ENCODE measurements at regions not wholly inside any gene's neighbourhood (a gene's known extent, or its start where the extent isn't known, plus 50 kb on each side); places are given as distances from the start of the nearest gene placed in this dataset.

DNA sequence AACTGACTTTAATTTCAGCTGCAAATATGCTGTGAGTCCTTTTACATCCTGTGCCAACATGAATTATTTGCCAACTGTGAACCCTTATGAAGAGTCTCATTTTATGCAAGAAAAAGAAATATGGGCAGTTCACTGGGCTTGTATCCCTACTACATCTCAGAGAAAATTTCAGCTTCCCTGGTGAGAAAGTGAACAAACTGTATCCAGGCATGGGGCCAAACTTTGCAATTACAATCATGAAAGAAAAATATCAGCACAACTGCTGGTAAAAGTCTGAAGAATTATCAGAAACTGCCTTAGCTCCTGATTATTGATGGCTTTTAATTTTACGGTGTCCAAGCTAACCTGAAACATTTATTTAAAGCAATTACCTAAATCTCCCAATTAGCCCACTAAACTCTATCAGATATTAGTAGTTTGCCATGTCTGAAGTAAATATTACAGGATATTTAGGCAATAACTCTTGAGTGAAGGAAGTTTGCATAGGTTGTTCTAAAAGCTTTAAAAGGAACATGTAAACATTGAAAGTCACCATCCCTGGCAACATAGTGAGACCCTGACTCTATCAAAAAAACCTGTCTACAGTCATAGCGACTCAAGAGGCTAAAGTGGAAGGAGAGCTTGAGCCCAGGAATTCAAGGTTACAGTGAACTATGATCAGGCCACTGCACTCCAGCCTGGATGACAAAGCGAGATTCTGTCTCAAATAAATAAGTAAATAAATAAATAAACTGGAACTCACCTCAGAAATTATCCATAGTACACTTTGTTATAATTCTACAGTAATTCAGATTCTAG lies 83.9 kb upstream of the HCN1 start:
- no peak for ATAC-seq

More for the DNA sequence above, 83.9 kb upstream of the HCN1 start:
- Histone ChIP-seq H3K4me1 (ENCODE audit: insufficient read depth, low read length) (no peaks in the 10 kb centered on the region), H2AFZ (ENCODE audit: low read length) (no peak overlapping the region), H3K4me2 (ENCODE audit: low read depth, low read length) (no peak overlapping the region), H3K9ac (ENCODE audit: insufficient read depth, low read depth, low read length) (no peak overlapping the region), H3K36me3 (replicated peaks in 1 of 2; ENCODE audit: control insufficient read depth in 1 of 2, insufficient read depth in 2 of 2, low read length in 2 of 2) (no peaks in the 10 kb centered on the region), H3K9me3 (ENCODE audit: low read length) (peaks cover 85% of the 10 kb centered on the region), H3K4me3 (replicated peaks in 1 of 3; ENCODE audit: insufficient read depth in 1 of 3, low read depth in 2 of 3, low read length in 3 of 3) (no peak overlapping the region), H3K27me3 (ENCODE audit: control insufficient read depth in 1 of 2, insufficient read depth in 2 of 2, low read length in 2 of 2) (no peaks in the 10 kb centered on the region), H3K79me2 (ENCODE audit: insufficient read depth, low read length) (no peaks in the 10 kb centered on the region), H4K20me1 (ENCODE audit: insufficient read depth, low read length) (no peaks in the 10 kb centered on the region), H3K27ac (ENCODE audit: extremely low read length, insufficient read depth, low read length) (no peak overlapping the region)
- POLR2A ChIA-PET: no interaction called here
- intact Hi-C loops (cut with micrococcal nuclease; ENCODE audit: unreplicated experiment) (no loop called here), in situ Hi-C loops (cut with HindIII; ENCODE audit: extremely low pct_ligation_motif_present, low pct_unique_long_range_greater_than_20kb) (no loop called here)
- DNase-seq (ENCODE audit: low spot score) (no peak), FAIRE-seq (no peak)
- BruUV-seq (replicated peaks): no TSS peak
- CTCF ChIA-PET (ENCODE audit: low intra/inter-chr PET ratio, low total read pairs): no interaction called here
- TF ChIP-seq, protein P1, sequence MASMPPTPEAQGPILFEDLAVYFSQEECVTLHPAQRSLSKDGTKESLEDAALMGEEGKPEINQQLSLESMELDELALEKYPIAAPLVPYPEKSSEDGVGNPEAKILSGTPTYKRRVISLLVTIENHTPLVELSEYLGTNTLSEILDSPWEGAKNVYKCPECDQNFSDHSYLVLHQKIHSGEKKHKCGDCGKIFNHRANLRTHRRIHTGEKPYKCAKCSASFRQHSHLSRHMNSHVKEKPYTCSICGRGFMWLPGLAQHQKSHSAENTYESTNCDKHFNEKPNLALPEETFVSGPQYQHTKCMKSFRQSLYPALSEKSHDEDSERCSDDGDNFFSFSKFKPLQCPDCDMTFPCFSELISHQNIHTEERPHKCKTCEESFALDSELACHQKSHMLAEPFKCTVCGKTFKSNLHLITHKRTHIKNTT (CRISPR knock-in tag; IDR thresholded peaks at IDR 0.05): no peak
- no peak for TF ChIP-seq ZNF775 (CRISPR knock-in tag; IDR thresholded peaks at IDR 0.05; ENCODE audit: borderline replicate concordance)
- TF ChIP-seq PHF21A (CRISPR knock-in tag; IDR thresholded peaks at IDR 0.05): no peak
- TF ChIP-seq SP2 (CRISPR knock-in tag; IDR thresholded peaks at IDR 0.05): no peak
- TF ChIP-seq ZNF3 (CRISPR knock-in tag; IDR thresholded peaks at IDR 0.05): no peak
- no peak for TF ChIP-seq CENPT (CRISPR knock-in tag; IDR thresholded peaks at IDR 0.05; ENCODE audit: low read depth)
- TF ChIP-seq ZNF124 (CRISPR knock-in tag; IDR thresholded peaks at IDR 0.05): no peak
- TF ChIP-seq PHF5A (CRISPR knock-in tag; IDR thresholded peaks at IDR 0.05; ENCODE audit: low read depth, unreplicated experiment): no peak
- no peak for TF ChIP-seq ZNF841 (CRISPR knock-in tag; IDR thresholded peaks at IDR 0.05; ENCODE audit: borderline replicate concordance)
- no peak for TF ChIP-seq ZNF512B (CRISPR knock-in tag; IDR thresholded peaks at IDR 0.05; ENCODE audit: borderline replicate concordance)
- no peak for TF ChIP-seq ZNF234 (CRISPR knock-in tag; conservative IDR thresholded peaks at IDR 0.05)
- no peak for TF ChIP-seq PTBP1 (IDR thresholded peaks at IDR 0.05; ENCODE audit: low read depth, low read length, poor library complexity, severe bottlenecking)
- WGBS (ENCODE audit: low lambda C conversion rate): 1% methylated on average over 3 of the region's 3 CpGs

Data from HepG2 (cell line).